Breast epithelium (tissue), 4 donors: ENCODE measurements at regions not wholly inside any gene's neighbourhood (a gene's known extent, or its start where the extent isn't known, plus 50 kb on each side); places are given as distances from the start of the nearest gene placed in this dataset.

Experiments used
- DNase-seq, 2 donors: peaks; one replicate each; pipeline ENCODE4 v3.0.0-alpha.2; 2019; ENCODE audit warnings: low spot score in 2 of 2
- H3K27ac ChIP-seq, 2 donors: fragments of 200-600 bp; sonication (generic) in 1 of 2; one replicate each; pipeline ENCODE4 v1.5.1; 2016 to 2019; ENCODE audit warnings: mild to moderate bottlenecking in 1 of 2
- H3K27me3 ChIP-seq, 2 donors: fragments of 200-600 bp; sonication (generic) in 1 of 2; one replicate each; pipeline versions ENCODE4 v1.5.1 to v1.6.0; 2017 to 2019; ENCODE audit warnings: control low read depth in 1 of 2, mild to moderate bottlenecking in 1 of 2
- H3K36me3 ChIP-seq: fragments of 200-600 bp; one replicate; pipeline ENCODE4 v1.5.1; 2019
- H3K4me1 ChIP-seq, 2 donors: fragments of 200-600 bp; sonication (generic); one replicate each; pipeline ENCODE4 v1.5.1; 2016 to 2019; ENCODE audit warnings: control low read depth in 1 of 2
- H3K4me3 ChIP-seq, 3 donors: fragments of 200-600 bp; sonication (generic); 1 replicate in 2 of 3; 2 replicates in 1 of 3; pipeline ENCODE4 v1.5.1; 2016 to 2019; ENCODE audit warnings: mild to moderate bottlenecking in 3 of 3, moderate library complexity in 2 of 3
- H3K9me3 ChIP-seq, 2 donors: fragments of 200-600 bp; sonication (generic) in 1 of 2; one replicate each; pipeline ENCODE4 v1.5.1; 2016 to 2019; ENCODE audit warnings: control low read depth in 1 of 2
- CTCF ChIP-seq, 3 donors: fragments of 450-650 bp; IDR thresholded peaks; one replicate each; pipeline ENCODE4 v1.5.1; 2016 to 2017; ENCODE audit warnings: antibody characterized with exemption in 3 of 3, mild to moderate bottlenecking in 3 of 3, moderate library complexity in 3 of 3
- POLR2A ChIP-seq: fragments of 450-650 bp; IDR thresholded peaks from one replicate; pipeline ENCODE4 v1.6.1; 2016; ENCODE audit warnings: antibody characterized with exemption, mild to moderate bottlenecking, moderate library complexity
- POLR2AphosphoS5 ChIP-seq, 3 donors: sonication (generic); formaldehyde crosslinking; IDR thresholded peaks; one replicate each; pipeline ENCODE4 v1.6.1; 2017; ENCODE audit warnings: antibody characterized with exemption in 3 of 3
- intact Hi-C: fragments of 100-400 bp; cut with DNase I; formaldehyde crosslinking; loops from one replicate; pipeline ENCODE4 v1.15.1; 2023; ENCODE audit warnings: low total_unique reads

- intact Hi-C loops = no loop called here
- Histone ChIP-seq H3K4me3 (no peak overlapping the region), H3K9me3 (no peaks in the 10 kb centered on the region), H3K36me3 (no peaks in the 10 kb centered on the region), H3K27ac (no peak overlapping the region), H3K4me1 (no peaks in the 10 kb centered on the region), H3K27me3 (no peaks in the 10 kb centered on the region)
- no peak for TF ChIP-seq POLR2A
- no peak for TF ChIP-seq POLR2AphosphoS5 (IDR thresholded peaks at IDR 0.05)
- TF ChIP-seq CTCF (IDR thresholded peaks at IDR 0.05) = no peak
- DNase-seq = no peak
Measured at GRCh38 chr2:15006667-15007066, 374.1 kb downstream of the LRATD1 start.

- intact Hi-C loops = no loop called here
- no peaks in the 10 kb centered on the region for H3K36me3 ChIP-seq
- no peak overlapping the region for H3K27ac ChIP-seq
- H3K9me3 ChIP-seq = peaks cover 0 to 14% of the 10 kb centered on the region in 2 donors
- no peaks in the 10 kb centered on the region for H3K27me3 ChIP-seq
- no peak for DNase-seq
- TF ChIP-seq POLR2AphosphoS5 (IDR thresholded peaks at IDR 0.05) (no peak), POLR2A (no peak), CTCF (IDR thresholded peaks at IDR 0.05) (no peak)
- H3K4me1 ChIP-seq = no peaks in the 10 kb centered on the region
- H3K4me3 ChIP-seq = no peak overlapping the region
Measured at GRCh38 chr2:15009681-15010080, 377.2 kb downstream of the LRATD1 start.

GRCh38 chr2:15010346-15010745, 377.8 kb downstream of the LRATD1 start:
- Histone ChIP-seq H3K9me3 (peaks cover 0 to 14% of the 10 kb centered on the region in 2 donors), H3K27me3 (no peaks in the 10 kb centered on the region), H3K27ac (no peak overlapping the region), H3K4me3 (no peak overlapping the region), H3K36me3 (no peaks in the 10 kb centered on the region), H3K4me1 (no peaks in the 10 kb centered on the region)
- no peak for DNase-seq
- intact Hi-C loops = no loop called here
- no peak for TF ChIP-seq POLR2AphosphoS5 (IDR thresholded peaks at IDR 0.05)
- TF ChIP-seq CTCF (IDR thresholded peaks at IDR 0.05) = no peak
- TF ChIP-seq POLR2A = no peak

- H3K9me3 ChIP-seq = peaks cover 0 to 6% of the 10 kb centered on the region in 2 donors
- intact Hi-C loops = no loop called here
- no peak overlapping the region for H3K4me3 ChIP-seq
- no peak for TF ChIP-seq POLR2AphosphoS5 (IDR thresholded peaks at IDR 0.05)
- no peak for TF ChIP-seq CTCF (IDR thresholded peaks at IDR 0.05)
- no peak for TF ChIP-seq POLR2A
- H3K27me3 ChIP-seq = no peaks in the 10 kb centered on the region
- no peaks in the 10 kb centered on the region for H3K4me1 ChIP-seq
- H3K36me3 ChIP-seq = no peaks in the 10 kb centered on the region
- no peak overlapping the region for H3K27ac ChIP-seq
- no peak for DNase-seq
Measured at GRCh38 chr2:15018814-15019213, 386.3 kb downstream of the LRATD1 start.

GRCh38 chr2:15023221-15023620, 390.7 kb downstream of the LRATD1 start:
- no peak overlapping the region for H3K4me3 ChIP-seq

More at GRCh38 chr2:15023221-15023620, 390.7 kb downstream of the LRATD1 start:
- TF ChIP-seq POLR2A (no peak), CTCF (IDR thresholded peaks at IDR 0.05) (no peak), POLR2AphosphoS5 (IDR thresholded peaks at IDR 0.05) (no peak)
- DNase-seq = no peak
- Histone ChIP-seq H3K9me3 (no peaks in the 10 kb centered on the region), H3K4me1 (no peaks in the 10 kb centered on the region), H3K27me3 (no peaks in the 10 kb centered on the region), H3K27ac (no peak overlapping the region), H3K36me3 (no peaks in the 10 kb centered on the region)
- intact Hi-C loops = no loop called here
